ENCODE measurements at regions not wholly inside any gene's neighbourhood (a gene's known extent, or its start where the extent isn't known, plus 50 kb on each side); places are given as distances from the start of the nearest gene placed in this dataset.
A peak's percentile ranks its signal among the peaks of the same experiment; 100 is the strongest.
"Not testable (repeated sequence)": the region's sequence is repeated elsewhere in the genome, so short reads cannot be mapped to it uniquely, and the experiment has no call there.

GRCh38 chr6:157727629-157728182 is 95.3 kb upstream of the SNX9 start:
- no peak overlapping the region for H3K9ac ChIP-seq (ENCODE audit: low read depth, low read length)
- H3K36me3 ChIP-seq (ENCODE audit: insufficient read depth, low read length), result no peaks in the 10 kb centered on the region
- H3K27me3 ChIP-seq (ENCODE audit: insufficient read depth, low read length), result no peaks in the 10 kb centered on the region
- WGBS, result 92% methylated on average over 7 of the region's 7 CpGs
- H3K9me3 ChIP-seq (ENCODE audit: insufficient read depth, low read depth, low read length), result peaks cover 9% of the 10 kb centered on the region; the same call in 1 of the 2 replicates
- no peaks in the 10 kb centered on the region for H3K4me1 ChIP-seq (ENCODE audit: insufficient read depth, low read length)
- H3K4me3 ChIP-seq (ENCODE audit: low read length), result no peak overlapping the region
- H3K27ac ChIP-seq (ENCODE audit: low read depth, low read length), result no peak overlapping the region

GRCh38 chr6:157728183-157728881 is 94.7 kb upstream of the SNX9 start:
- no peak overlapping the region for H3K27ac ChIP-seq (ENCODE audit: low read depth, low read length)
- H3K36me3 ChIP-seq (ENCODE audit: insufficient read depth, low read length), result no peaks in the 10 kb centered on the region
- H3K4me1 ChIP-seq (ENCODE audit: insufficient read depth, low read length), result no peaks in the 10 kb centered on the region
- no peaks in the 10 kb centered on the region for H3K27me3 ChIP-seq (ENCODE audit: insufficient read depth, low read length)
- H3K9ac ChIP-seq (ENCODE audit: low read depth, low read length), result no peak overlapping the region
- peaks cover 9% of the 10 kb centered on the region; the same call in 1 of the 2 replicates for H3K9me3 ChIP-seq (ENCODE audit: insufficient read depth, low read depth, low read length)
- no peak overlapping the region for H3K4me3 ChIP-seq (ENCODE audit: low read length)
- WGBS, result 85% methylated on average over 6 of the region's 6 CpGs

- 92% methylated on average over 5 of the region's 5 CpGs for WGBS
- no peaks in the 10 kb centered on the region for H3K9me3 ChIP-seq (ENCODE audit: insufficient read depth, low read depth, low read length)
- H3K4me1 ChIP-seq (ENCODE audit: insufficient read depth, low read length), result no peaks in the 10 kb centered on the region
Observed at GRCh38 chr6:157731221-157731620, 91.8 kb upstream of the SNX9 start.

GRCh38 chr6:157732007-157732406 is 91.0 kb upstream of the SNX9 start:
- H3K36me3 ChIP-seq (ENCODE audit: insufficient read depth, low read length), result no peaks in the 10 kb centered on the region

More at GRCh38 chr6:157731221-157731620, 91.8 kb upstream of the SNX9 start:
- H3K4me3 ChIP-seq (ENCODE audit: low read length), result no peak overlapping the region
- no peak overlapping the region for H3K9ac ChIP-seq (ENCODE audit: low read depth, low read length)
- no peaks in the 10 kb centered on the region for H3K36me3 ChIP-seq (ENCODE audit: insufficient read depth, low read length)
- no peak overlapping the region for H3K27ac ChIP-seq (ENCODE audit: low read depth, low read length)
- H3K27me3 ChIP-seq (ENCODE audit: insufficient read depth, low read length), result no peaks in the 10 kb centered on the region

GRCh38 chr6:157732416-157733161 is 90.5 kb upstream of the SNX9 start:
- no peak overlapping the region for H3K4me3 ChIP-seq (ENCODE audit: low read length)

More at GRCh38 chr6:157732007-157732406, 91.0 kb upstream of the SNX9 start:
- Histone ChIP-seq H3K27me3 (ENCODE audit: insufficient read depth, low read length) (no peaks in the 10 kb centered on the region), H3K4me1 (ENCODE audit: insufficient read depth, low read length) (no peaks in the 10 kb centered on the region), H3K9me3 (ENCODE audit: insufficient read depth, low read depth, low read length) (no peaks in the 10 kb centered on the region), H3K9ac (ENCODE audit: low read depth, low read length) (no peak overlapping the region), H3K27ac (ENCODE audit: low read depth, low read length) (no peak overlapping the region), H3K4me3 (ENCODE audit: low read length) (no peak overlapping the region)
- 71% methylated on average over 2 of the region's 2 CpGs for whole genome bisulfite sequencing

GRCh38 chr6:157736555-157736954 is 86.5 kb upstream of the SNX9 start:
- H3K9ac ChIP-seq (ENCODE audit: low read depth, low read length); H3K27ac ChIP-seq (ENCODE audit: low read depth, low read length); H3K9me3 ChIP-seq (ENCODE audit: insufficient read depth, low read depth, low read length); H3K27me3 ChIP-seq (ENCODE audit: insufficient read depth, low read length); H3K4me1 ChIP-seq (ENCODE audit: insufficient read depth, low read length); H3K36me3 ChIP-seq (ENCODE audit: insufficient read depth, low read length); H3K4me3 ChIP-seq (ENCODE audit: low read length): not testable (repeated sequence)
- WGBS, result over 99% methylated on average over 3 of the region's 4 CpGs

More at GRCh38 chr6:157732416-157733161, 90.5 kb upstream of the SNX9 start:
- no peak overlapping the region for H3K9ac ChIP-seq (ENCODE audit: low read depth, low read length)
- H3K27me3 ChIP-seq (ENCODE audit: insufficient read depth, low read length), result no peaks in the 10 kb centered on the region
- H3K4me1 ChIP-seq (ENCODE audit: insufficient read depth, low read length), result no peaks in the 10 kb centered on the region
- WGBS, result 93% methylated on average over 5 of the region's 8 CpGs
- no peak overlapping the region for H3K27ac ChIP-seq (ENCODE audit: low read depth, low read length)
- no peaks in the 10 kb centered on the region for H3K9me3 ChIP-seq (ENCODE audit: insufficient read depth, low read depth, low read length)
- no peaks in the 10 kb centered on the region for H3K36me3 ChIP-seq (ENCODE audit: insufficient read depth, low read length)

GRCh38 chr6:157741321-157741947 is 81.6 kb upstream of the SNX9 start:
- Histone ChIP-seq H3K9me3 (ENCODE audit: insufficient read depth, low read depth, low read length) (no peaks in the 10 kb centered on the region), H3K36me3 (ENCODE audit: insufficient read depth, low read length) (no peaks in the 10 kb centered on the region), H3K4me3 (ENCODE audit: low read length) (no peak overlapping the region), H3K4me1 (ENCODE audit: insufficient read depth, low read length) (peaks cover 13% of the 10 kb centered on the region), H3K27me3 (ENCODE audit: insufficient read depth, low read length) (no peaks in the 10 kb centered on the region), H3K27ac (ENCODE audit: low read depth, low read length) (peak overlapping the region; percentile 66; the same call in 1 of the 2 replicates), H3K9ac (ENCODE audit: low read depth, low read length) (no peak overlapping the region)
- 73% methylated on average over 9 of the region's 10 CpGs for WGBS

GRCh38 chr6:157741948-157742556 is 81.0 kb upstream of the SNX9 start:
- WGBS, result 84% methylated on average over 5 of the region's 5 CpGs
- 0 out of 2 replicates have a peak, but pooled peaks cover 4% of the 10 kb centered on the region for H3K9me3 ChIP-seq (ENCODE audit: insufficient read depth, low read depth, low read length)
- H3K4me3 ChIP-seq (ENCODE audit: low read length), result no peak overlapping the region
- no peaks in the 10 kb centered on the region for H3K36me3 ChIP-seq (ENCODE audit: insufficient read depth, low read length)
- peak overlapping the region; percentile 66; the same call in 1 of the 2 replicates for H3K27ac ChIP-seq (ENCODE audit: low read depth, low read length)
- H3K9ac ChIP-seq (ENCODE audit: low read depth, low read length), result no peak overlapping the region
- H3K4me1 ChIP-seq (ENCODE audit: insufficient read depth, low read length), result peaks cover 13% of the 10 kb centered on the region
- H3K27me3 ChIP-seq (ENCODE audit: insufficient read depth, low read length), result no peaks in the 10 kb centered on the region

GRCh38 chr6:157744102-157744601 is 78.9 kb upstream of the SNX9 start:
- 93% methylated on average over 4 of the region's 4 CpGs for WGBS
- Histone ChIP-seq H3K27me3 (ENCODE audit: insufficient read depth, low read length) (no peaks in the 10 kb centered on the region), H3K4me3 (ENCODE audit: low read length) (no peak overlapping the region), H3K9me3 (ENCODE audit: insufficient read depth, low read depth, low read length) (0 out of 2 replicates have a peak, but pooled peaks cover 4% of the 10 kb centered on the region), H3K27ac (ENCODE audit: low read depth, low read length) (no peak overlapping the region), H3K4me1 (ENCODE audit: insufficient read depth, low read length) (peaks cover 13% of the 10 kb centered on the region), H3K9ac (ENCODE audit: low read depth, low read length) (no peak overlapping the region), H3K36me3 (ENCODE audit: insufficient read depth, low read length) (no peaks in the 10 kb centered on the region)

GRCh38 chr6:157746897-157747296 is 76.1 kb upstream of the SNX9 start:
- 95% methylated on average over 8 of the region's 8 CpGs for WGBS
- no peaks in the 10 kb centered on the region for H3K36me3 ChIP-seq (ENCODE audit: insufficient read depth, low read length)
- no peaks in the 10 kb centered on the region for H3K27me3 ChIP-seq (ENCODE audit: insufficient read depth, low read length)
- no peak overlapping the region for H3K27ac ChIP-seq (ENCODE audit: low read depth, low read length)
- H3K9ac ChIP-seq (ENCODE audit: low read depth, low read length), result no peak overlapping the region
- H3K4me3 ChIP-seq (ENCODE audit: low read length), result no peak overlapping the region
- 0 out of 2 replicates have a peak, but pooled peaks cover 4% of the 10 kb centered on the region for H3K9me3 ChIP-seq (ENCODE audit: insufficient read depth, low read depth, low read length)
- peaks cover 7% of the 10 kb centered on the region; the same call in 1 of the 2 replicates for H3K4me1 ChIP-seq (ENCODE audit: insufficient read depth, low read length)
